ENCODE measurements at regions not wholly inside any gene's neighbourhood (a gene's known extent, or its start where the extent isn't known, plus 50 kb on each side); places are given as distances from the start of the nearest gene placed in this dataset.
"Not testable (repeated sequence)": the region's sequence is repeated elsewhere in the genome, so short reads cannot be mapped to it uniquely, and the experiment has no call there.

DNA sequence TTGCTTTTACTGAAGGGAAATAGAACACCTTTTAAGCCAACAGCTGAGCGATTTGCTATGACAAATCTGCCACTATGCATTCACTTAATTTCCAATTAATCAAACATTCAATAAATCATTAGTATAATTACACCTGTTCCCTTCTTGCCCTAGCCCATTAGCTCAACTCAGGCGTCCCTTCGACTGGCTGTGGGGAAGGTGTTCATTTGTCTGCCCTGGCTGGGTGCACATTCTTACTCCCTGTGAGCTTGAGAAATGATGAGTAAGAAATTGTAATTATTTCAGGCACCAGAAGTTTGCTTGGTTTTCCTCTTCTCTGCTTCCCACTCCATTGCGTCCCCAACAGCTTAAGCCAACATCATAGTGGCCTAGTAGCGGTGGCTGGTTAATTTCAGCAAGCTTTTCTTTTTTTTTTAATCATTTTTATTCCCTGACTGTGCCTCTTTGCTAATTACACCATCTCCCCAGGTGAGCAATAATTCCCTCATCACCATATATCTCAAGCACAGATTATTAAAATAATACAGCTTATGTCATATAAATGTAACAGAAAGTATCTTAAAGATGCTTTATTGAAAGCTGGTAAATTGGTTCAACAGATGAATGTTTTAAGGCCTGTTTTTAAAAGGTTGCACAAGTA lies 623.9 kb upstream of the RBFOX1 start:
- DNase-seq, result no peak

DNA sequence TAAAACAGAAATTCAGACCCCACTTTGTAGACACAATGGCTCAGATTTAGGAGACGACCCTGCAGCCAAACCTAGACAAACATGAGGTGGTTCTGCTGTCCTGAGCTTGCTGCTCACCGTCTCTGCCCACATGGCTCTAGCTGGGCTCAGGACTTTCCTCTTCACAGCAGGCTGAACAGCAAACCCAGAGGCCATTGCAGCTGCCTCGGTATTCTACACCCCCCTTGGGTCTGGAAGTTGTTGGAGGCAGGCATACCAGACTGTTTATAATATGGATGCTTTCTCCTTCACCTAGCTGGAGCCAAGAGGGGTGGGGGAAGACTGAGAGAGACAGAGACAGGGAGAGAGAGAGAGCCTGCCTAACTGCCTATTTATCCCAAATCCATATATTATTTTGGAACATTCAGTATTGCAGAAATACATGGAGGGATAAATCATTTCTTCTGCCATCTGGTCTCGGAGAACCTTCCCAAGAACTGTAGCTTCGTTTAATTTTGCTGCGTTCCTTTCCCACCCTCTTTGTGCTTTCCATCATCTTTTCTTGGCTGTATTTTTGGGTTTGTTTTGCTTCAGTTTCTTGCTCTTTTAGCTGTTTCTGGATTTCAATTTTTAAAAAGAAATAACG lies 628.2 kb upstream of the RBFOX1 start:
- DNase-seq, result no peak

DNA sequence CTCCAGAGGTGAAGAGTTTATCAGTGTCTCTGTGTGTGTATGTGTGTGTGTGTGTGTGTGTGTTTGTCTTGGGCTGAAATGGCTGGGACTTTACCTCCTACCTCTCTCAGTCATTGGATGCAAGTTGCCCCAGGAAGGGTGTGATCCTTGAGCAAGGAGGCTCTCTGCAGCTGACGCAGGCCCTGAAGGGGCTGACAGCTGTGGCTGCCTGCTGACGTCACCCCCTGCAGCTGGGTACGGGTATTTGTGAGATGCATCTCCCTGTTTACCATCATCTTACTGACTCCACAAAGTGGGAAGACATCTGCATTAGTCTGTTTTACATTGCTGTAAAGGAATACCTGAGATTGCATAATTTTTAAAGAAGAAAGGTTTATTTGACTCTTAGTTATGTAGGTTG lies 631.5 kb upstream of the RBFOX1 start:
- no peak for DNase-seq

- DNase-seq, result no peak
These were observed 634.1 kb upstream of the RBFOX1 start for GRCh38 chr16:6698548-6698947.

DNA sequence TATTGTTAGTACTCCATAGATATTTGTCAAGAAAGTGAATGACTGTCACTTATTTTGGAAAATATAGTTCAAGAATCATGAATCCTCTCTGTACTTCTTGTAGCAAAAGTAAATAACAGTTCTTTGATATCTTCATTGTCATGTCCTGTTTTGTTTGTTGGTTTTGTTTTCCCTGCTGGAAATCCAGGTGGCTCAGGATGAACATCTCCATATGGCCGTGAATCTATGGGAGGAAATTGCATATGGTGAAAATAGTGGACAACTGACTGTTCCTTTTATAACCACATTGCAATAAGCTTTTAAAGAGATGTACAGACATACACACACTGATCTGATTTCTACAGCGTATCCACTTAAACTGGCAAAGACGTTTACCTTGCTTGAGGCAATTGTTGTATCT lies 637.0 kb upstream of the RBFOX1 start:
- no peak for DNase-seq

- no peak for DNase-seq
These were observed 638.0 kb upstream of the RBFOX1 start for GRCh38 chr16:6694636-6695035.

GRCh38 chr16:6693418-6693817 lies 639.2 kb upstream of the RBFOX1 start:
- not testable (repeated sequence) for DNase-seq

DNA sequence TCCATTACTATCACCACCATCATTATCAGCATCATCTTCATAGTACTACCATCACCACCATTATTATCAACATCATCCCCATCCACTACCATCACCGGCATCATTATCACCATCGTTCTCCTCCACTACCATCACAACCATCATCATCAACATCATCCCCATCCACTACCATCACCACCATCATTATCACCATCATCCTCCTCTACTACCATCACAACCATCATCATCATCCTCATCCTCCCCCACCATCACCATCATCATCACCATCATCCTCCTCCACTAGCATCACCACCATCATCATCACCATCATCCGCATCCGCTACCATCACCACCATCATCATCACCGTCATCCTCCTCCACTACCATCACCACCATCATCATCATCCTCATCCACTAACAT lies 639.8 kb upstream of the RBFOX1 start:
- DNase-seq, result no peak

- no peak for DNase-seq
These were observed 641.9 kb upstream of the RBFOX1 start for GRCh38 chr16:6690741-6691140.

DNA sequence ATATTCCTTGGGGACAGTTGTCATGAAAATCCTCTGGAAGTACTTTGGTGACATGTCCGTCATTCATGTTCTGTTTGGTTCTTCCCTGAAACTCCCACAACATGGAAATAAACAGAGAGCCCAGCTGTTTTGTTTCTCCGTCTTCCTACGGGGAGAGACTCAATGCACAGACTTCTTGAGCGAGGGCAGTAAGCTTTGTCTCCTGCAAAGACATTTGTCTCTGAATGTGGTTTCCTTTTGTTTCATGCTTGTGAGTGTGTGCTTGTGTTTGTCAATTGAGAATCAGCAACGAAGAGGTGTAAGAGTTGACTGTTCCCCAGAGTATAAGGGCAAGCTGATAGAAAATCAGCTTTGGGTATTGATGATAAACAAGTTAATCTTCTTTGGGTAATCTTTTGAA lies 643.0 kb upstream of the RBFOX1 start:
- DNase-seq, result no peak

- no peak for DNase-seq
These were observed 645.1 kb upstream of the RBFOX1 start for GRCh38 chr16:6687593-6687992.

- no peak for DNase-seq
These were observed 648.5 kb upstream of the RBFOX1 start for GRCh38 chr16:6684076-6684673.

- DNase-seq, result no peak
These were observed 650.4 kb upstream of the RBFOX1 start for GRCh38 chr16:6682142-6682811.

- DNase-seq, result no peak
These were observed 654.1 kb upstream of the RBFOX1 start for GRCh38 chr16:6678586-6678985.

DNA sequence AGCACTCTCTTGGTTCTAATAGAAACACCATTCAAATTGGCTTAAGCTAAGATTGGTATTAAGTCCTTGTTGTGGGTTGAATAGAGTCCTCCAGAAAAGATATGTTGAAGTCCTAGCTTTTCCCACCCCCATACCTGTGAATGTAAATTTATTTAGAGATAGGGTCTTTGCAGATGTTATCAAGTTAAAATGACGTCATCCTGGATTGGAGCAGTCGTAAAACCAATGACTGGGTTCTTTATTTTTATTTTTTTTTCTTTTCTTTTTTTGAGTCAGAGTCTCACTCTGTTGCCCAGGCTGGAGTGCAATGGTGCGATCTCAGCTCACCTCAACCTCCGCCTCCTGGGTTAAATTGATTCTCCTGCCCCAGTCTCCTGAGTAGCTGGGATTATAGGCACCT lies 658.6 kb upstream of the RBFOX1 start:
- DNase-seq, result no peak

- no peak for DNase-seq
These were observed 660.1 kb upstream of the RBFOX1 start for GRCh38 chr16:6672507-6672906.

- DNase-seq, result no peak
These were observed 665.3 kb upstream of the RBFOX1 start for GRCh38 chr16:6667393-6667792.

- DNase-seq, result no peak
These were observed 667.5 kb upstream of the RBFOX1 start for GRCh38 chr16:6665126-6665525.

DNA sequence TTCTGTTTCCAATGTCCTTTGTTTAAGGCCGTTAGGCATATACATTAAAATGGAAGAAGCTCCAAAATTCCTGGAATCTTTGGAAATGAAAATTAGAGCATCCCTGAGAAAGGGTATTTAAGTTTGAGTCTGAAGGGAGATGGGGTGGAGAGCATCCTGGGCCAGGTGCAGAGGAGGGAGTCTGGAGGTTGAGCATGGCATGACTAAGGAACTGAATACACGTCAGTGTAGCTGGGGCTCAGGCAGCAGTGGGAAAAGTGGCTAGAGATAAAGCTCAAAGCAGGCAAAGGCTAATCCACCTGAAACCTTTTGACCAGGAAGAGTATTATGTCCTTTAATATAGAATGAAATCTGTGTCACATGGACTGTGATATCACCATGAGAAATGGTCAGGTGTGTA lies 669.0 kb upstream of the RBFOX1 start:
- DNase-seq, result no peak

GRCh38 chr16:6656760-6657159 lies 675.9 kb upstream of the RBFOX1 start:
- DNase-seq, result no peak

- no peak for DNase-seq
These were observed 685.8 kb upstream of the RBFOX1 start for GRCh38 chr16:6646891-6647290.

GRCh38 chr16:6645768-6646568 lies 686.7 kb upstream of the RBFOX1 start:
- DNase-seq, result no peak

- DNase-seq, result no peak
These were observed 687.7 kb upstream of the RBFOX1 start for GRCh38 chr16:6644916-6645315.
